NOMO-1 treated with dmso at 0.1 percent for 144 hours (cell line): ENCODE measurements at regions not wholly inside any gene's neighbourhood (a gene's known extent, or its start where the extent isn't known, plus 50 kb on each side); places are given as distances from the start of the nearest gene placed in this dataset.

Source experiments
- DNase-seq: peaks from one replicate; lab custom pipeline; 2025; ENCODE audit not compliant: unreplicated experiment; lab: John Stamatoyannopoulos, UW

DNA sequence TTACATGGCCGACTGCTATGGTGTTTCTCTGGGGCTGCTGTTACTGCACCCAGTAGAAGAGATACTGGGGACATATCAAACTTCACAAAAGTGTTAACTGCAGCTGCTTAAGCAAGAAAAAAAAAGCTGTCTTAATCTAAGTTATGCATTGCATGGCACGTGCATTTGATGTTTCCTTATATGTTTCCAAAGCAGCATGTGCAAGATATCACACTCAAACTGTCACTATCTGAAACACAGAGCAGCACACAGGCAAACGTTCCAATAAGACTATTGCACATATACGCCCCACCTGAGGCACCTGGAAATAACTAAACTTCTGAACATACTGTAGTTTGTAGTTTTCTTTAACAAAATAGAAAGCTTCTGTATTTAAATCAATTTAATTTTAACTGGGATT, 671.4 kb upstream of the ADGRL2 start:
- DNase-seq = no peak

DNA sequence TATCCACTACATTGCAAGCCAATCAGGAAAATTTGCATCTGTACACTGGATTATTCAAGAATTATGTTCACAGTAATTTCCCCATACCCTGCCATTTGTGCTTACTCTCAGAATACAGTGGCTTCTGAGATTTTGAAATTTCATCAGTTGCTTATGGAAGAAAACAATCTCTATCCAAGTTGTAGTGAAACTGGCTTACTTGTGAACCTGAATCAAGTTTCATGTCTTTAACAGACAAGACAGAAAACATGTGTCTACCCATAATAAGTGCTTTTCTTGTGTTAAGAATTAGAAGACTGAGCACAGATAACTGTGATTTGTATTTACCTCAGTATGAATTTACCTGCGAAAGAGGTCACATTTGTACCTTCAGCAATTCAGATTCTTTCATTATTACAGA, 672.7 kb upstream of the ADGRL2 start:
- no peak for DNase-seq

DNA sequence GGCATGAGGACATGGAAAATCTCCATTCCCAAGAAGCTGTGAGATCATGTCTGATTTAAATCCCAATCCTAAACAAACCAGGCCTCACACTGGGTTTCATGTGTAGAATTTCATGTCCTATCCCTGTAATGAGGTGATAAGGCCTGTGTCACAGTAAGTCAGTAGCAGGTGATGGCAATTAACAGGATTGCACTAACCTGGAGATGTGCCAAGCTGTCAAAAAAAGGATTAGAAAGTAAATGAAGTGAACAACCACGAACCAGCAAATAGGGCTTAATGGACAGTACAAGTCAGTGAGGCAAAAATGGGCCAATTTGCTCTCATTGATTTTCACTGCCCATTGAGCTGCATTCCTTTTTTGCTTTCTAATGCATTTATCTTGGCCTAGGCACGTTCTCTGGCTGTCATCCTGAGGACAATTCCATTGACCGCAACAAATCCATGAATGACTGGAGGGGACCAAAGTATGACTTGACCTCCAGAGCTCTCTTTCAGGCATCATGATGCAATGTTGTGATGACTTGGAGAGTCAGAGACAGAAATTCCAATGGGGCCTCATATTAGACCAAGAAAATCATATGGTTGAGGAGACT, 673.6 kb upstream of the ADGRL2 start:
- no peak for DNase-seq

DNA sequence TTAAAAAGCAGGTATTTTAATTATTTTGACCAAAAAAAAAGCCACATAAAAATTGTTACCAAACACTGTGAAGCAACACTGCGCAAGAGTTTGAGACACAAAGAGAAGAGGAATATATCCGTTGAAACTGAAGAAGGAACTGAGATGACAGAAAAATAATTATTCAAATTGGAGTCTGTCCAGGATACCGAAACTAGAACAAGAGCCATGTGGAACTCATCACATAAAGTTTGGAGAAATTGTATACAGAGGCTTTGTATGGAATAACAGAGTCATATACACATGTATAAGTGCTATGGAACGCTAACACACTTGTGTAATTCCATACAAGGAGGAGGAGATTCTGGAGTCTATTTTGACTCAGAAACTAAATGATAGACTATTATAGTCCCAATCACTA, 675.1 kb upstream of the ADGRL2 start:
- DNase-seq = peak; percentile 47

DNA sequence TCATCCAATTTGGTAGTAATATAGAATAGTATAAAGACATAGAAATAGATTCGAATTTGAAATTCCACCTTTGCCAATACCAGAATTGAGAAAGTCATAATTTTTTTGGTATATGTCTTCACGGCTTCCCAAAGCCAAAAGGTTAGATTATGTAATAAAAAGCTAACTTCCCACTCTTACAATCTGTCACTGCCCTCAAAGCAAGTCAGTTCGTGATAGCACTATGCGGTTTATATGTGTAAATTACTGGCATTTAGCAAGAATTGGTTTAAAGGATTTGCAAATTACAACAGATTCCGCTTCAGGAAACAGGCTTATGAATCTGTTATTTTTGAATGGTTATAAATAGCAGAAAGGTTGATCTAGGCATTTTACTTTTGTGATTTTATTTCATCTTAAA, 679.4 kb upstream of the ADGRL2 start:
- peak; percentile 81 for DNase-seq

DNA sequence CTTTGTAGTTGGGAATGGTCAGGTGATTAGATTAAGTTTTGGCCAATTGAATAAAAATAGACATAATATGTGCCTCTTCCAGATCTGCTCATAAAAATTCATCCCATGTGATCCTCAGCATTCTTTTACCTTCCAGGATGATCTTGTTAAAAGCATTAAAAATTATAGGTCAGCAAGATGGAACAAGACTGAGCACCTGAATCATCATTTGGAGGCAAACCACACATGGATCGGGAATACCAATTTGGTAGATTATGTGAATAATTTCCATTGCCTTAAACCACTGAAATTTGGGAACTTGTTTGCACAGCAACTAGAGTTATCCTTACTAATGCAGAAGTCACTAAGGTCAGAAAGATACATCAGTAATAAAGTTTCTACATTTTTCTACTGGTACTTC, 681.4 kb upstream of the ADGRL2 start:
- no peak for DNase-seq

DNA sequence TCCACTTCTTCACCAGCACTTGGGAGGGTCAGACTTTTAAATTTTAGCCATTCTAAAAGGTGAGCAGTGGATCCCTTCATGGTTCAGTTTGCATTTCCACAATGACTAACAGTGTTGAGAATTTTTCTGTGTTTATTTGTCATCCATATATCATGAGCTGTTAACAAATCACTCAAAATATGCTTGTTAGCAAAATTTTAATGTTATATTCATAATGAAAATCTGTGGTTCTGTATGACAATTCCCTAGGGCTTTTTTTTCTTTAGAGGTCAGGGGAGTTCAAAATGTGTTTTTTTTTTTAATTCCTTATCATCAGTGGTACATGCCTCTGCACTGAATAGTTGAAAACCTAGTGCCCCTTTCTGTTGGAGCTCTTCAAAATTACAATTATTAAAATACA, 682.2 kb upstream of the ADGRL2 start:
- DNase-seq = no peak

DNA sequence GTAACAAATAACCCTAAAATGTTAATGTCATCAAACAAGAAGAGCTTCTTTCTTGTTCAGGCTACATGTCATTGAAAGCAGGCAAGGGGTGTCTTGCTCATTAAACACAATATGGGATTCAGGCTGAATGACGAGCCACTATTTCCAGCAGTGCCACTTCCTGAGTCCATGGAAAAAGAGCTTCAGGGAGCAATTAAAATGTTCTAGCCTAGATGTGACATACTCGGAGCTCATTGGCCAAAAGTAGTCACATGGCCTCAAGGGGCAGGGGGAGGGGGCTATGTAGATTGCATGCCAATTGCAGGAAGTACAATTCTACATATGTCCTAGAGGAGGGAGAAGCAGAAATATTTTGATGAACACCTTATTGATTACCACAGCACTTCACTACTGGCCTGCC, 685.3 kb upstream of the ADGRL2 start:
- no peak for DNase-seq

DNA sequence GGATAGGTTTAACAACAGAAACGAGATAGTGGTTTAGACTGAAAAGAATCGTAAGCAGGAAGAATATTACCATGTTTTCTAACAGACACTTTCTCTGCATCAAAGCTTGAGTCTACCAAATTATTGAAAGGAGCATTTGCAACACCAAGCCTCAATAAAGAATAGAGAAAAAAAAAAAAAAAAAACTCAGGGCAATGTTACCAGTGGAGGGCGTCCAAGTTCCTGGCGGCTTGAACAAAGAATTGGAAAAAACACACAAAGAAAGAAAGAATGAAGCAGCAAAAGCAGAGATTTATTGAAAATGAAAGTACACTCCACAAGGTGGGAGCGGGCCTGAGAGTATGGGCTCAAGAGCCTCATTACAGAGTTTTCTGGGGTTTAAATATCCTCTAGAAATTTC, 686.5 kb upstream of the ADGRL2 start:
- no peak for DNase-seq

DNA sequence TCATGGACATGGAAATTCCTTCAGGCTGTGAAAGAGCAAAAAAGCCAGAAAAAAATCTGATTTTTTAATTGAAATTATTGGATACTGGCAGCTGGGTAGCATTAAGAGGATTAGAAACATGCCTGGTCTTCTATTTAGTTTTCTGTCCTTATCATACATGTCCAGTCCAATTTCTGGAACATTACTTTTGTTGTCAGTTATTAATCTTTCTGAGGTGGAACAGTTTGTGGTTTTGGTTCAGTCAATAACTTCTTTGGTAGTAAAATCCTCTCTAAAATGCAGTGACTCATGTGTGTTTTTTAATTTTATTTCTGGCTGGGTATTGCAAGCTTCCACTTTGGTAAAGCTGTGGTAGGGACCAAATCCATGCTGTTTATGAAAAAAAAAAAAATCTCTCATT, 687.0 kb upstream of the ADGRL2 start:
- DNase-seq = peak; percentile 41

DNA sequence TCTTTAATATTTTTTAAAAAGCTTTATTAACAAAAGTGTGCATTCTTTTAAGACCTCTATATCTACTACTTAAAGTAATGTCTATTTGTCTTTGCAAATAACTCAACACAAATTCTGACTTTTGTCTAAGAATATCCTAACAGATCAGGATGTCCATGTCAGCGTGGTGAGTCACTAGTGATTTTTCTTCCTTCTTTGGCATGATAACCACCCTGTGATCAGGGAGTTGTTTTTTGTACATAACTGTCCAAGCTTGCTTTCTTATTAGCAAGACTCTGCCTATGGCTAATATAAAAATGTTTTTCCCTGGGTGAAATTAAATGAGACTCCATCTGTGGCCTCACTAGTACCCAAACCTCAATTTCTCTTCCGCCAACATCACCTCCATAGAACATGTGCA, 688.9 kb upstream of the ADGRL2 start:
- no peak for DNase-seq

DNA sequence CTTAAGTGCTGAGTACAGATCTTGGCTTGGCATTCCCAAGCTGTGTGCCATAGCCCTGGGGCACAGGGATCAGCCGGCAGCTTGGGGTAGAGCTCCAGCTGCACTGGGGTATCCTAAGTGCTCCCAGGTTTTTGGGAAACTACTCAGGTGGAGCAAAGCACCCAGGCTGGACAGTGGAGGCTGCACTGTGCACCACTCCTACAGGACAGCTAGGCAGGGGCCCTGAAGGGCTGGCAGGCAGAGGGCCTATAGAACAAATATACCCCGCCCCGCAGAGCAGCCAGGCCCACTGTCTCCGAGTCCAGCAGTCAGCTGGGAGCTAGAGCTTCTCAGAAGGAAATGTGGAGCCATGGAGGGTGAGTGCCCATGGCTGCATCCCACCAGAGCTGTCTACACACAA, 691.7 kb upstream of the ADGRL2 start:
- DNase-seq = no peak

DNA sequence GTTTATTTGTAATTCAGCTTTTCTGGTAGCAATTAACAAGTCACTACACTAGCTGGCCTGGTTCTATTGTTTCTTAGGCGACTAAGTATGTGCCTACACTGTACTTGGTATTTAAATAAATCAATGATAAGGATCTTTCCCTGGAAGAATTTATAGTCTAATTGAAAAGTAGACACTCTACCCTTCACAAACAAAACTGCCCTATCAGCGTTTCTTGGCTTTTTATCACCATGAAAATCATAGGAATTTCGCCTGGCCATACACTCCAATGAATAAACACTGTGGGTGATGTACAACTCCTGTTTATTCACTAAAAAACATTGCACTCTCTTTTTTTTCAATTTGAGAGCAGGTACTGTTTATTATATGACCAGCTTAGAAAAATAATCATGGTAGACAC, 702.9 kb upstream of the ADGRL2 start:
- no peak for DNase-seq

DNA sequence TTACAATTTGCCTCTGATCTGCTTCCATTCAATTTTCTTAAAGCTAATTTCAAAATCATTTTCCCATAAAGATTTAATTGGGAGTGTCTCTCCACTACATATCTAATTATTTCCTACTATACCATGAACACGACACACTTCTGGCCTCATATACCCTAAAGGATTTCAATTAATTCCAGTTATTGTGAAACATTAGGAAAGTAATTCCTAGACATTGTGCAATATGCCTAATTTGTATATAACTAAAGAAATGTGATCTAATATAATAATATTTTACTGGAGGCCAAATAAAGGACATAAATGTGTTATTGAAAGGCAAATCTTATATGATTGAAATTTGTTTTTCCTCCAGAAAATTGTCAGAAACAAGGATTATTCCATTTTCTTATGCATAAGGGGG, 727.2 kb upstream of the ADGRL2 start:
- no peak for DNase-seq

DNA sequence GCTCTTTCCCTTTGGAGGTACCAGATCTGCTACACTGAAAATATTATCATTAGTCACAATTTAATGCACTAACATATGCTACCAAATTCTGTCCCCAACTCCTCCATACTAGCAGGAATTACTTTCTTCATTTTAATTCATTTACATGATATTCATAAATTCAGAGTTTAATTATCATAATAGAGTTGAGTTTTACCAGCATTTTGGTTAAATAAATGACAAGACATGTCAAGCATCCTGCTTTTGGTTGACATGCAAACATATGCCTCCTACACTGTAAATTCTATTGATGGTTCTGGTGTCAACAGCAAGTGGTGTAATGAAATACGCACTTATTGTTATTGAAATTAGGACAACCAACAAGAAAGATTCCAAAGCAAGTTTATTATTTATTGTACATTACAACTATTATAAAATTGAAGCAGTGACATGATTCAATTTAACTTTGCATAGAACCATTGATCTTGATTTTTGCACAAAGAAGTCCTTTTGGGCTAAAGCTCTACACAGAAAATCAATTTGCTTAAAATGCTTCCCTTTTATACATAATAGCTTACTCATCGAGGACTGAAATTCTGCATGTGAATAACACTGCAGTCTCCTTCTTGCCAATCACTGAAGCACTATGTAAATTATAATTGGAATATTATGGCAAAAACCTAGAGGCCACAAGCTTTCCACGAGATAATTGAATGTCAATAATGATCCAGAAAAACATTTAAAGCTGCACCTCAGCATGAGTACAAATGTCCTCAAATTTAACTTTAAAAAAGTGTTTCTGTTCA, 728.6 kb upstream of the ADGRL2 start:
- DNase-seq = no peak

DNA sequence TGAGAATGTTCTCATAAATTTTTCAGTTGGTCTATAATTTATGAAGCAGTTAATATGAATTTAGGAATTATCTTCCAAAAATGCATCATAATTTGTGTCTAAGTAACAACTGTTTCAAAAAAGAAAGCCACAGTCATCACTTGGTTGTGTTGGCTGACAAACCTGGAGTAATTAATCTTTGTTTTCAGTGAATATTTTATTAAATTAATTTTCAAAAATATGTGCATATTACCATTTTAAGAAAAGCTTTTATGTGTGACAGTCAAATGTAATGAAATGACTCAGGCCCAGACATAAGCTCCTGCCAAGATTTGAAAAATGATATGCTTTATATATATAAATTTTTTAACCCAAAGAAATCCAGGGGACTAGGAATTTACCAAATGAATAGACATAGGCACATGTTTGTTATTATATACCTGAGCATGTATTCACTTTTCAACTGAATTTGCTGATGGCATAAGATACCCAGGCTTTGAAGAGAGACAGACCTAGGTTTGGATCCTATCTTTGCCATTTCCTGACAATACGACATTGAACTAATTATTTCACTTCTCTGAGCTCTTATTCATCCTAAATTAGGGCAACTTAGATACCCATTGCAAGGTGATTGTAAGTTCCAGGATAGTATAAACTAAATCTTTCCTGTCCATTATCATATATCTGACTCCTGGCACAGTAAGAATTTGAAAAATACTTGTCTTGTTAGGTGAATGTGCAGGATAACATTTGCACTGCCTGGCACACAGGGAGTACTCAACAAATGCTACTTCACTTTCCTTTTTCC, 729.5 kb upstream of the ADGRL2 start:
- DNase-seq = no peak

DNA sequence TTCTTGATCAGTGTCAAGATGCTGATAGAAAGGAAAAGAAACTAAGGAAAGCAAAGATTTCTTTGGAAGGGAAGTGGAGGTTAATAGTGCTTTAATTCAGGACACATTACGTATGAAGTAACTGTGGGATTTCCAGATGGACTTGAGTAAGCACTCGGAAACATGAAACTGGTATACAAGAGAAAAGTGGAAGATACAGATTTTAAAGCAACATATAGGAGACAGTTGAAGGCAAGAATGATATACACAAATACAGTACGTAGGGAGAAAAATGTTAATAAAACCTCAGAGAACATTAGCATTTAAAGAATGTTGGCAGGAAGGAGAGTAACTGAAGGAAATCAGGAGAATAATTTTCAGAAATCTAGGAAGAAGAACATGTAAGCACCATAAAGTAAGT, 730.9 kb upstream of the ADGRL2 start:
- DNase-seq = no peak

DNA sequence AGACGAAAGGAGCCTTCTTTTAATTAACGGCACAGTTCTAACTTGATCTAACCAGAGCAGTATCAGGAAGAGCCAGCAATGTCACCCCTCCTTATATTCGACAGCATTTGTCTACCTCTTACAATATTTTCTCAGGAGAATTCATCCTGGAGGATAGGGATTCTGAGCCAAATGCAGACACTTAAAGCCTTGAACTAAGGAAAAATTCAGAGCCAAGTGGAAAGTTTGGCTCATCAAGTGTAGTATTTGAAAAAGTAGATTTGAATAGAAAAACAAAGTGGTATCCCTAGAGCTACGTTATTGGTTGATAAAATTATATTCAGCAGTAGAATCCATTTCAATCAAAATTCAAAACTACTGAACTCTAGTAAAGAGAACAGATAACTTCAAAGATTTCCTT, 732.0 kb upstream of the ADGRL2 start:
- DNase-seq = no peak

DNA sequence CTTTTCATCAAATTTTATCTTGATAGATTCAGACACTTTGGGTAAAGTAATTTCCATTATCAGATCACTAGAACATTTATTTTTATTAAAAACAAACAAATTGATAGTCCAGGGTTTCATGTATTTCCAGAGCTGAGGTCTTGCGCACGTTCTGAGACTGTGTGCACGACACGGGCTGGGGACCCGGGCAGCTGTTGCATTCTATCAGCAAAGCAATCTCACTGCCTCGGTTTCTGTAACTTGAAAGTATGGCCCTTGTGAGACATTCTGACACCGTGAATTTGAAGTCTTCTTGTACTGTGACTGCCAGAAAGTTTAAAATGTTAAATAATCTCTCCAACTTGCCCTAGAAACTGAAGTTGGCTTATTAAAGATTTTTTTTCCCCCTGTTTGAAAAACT, 746.9 kb upstream of the ADGRL2 start:
- DNase-seq = no peak

DNA sequence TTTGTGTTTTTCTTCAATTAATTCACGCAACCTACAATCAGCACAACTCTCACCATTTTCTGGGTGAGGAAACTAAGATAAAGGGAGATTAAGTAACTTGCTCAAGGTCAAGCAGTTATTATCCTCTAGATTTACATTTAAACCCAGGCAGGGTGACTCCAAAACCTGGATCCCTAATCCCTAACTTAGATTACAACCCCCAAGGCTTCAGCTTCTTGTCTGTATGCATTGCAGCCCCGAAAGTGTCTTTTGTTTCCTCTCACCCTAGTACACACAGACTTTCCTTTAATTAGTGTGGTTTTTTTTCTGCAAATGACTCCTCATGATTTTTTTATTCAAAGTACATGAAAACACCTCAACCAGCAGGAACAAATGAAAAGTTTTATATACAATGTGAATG, 748.6 kb upstream of the ADGRL2 start:
- DNase-seq = no peak

DNA sequence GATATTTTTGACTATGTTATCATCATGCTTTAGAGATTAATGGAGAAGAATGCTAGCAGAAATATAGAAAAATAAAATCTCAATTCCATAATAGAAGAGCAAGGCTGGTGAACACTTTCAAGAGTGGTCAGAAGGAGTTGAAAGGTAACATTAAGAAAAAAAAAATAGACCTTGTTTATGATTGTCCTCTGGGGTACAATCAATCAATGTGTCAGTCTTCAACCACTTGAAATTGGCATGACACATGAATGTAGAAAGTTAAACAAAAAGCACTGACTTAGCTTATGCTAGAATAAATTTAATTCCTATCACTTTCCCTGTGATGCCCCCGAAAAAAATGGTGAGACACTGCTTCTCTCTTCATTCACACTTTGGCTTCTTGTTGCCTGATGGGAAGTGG, 750.3 kb upstream of the ADGRL2 start:
- no peak for DNase-seq

DNA sequence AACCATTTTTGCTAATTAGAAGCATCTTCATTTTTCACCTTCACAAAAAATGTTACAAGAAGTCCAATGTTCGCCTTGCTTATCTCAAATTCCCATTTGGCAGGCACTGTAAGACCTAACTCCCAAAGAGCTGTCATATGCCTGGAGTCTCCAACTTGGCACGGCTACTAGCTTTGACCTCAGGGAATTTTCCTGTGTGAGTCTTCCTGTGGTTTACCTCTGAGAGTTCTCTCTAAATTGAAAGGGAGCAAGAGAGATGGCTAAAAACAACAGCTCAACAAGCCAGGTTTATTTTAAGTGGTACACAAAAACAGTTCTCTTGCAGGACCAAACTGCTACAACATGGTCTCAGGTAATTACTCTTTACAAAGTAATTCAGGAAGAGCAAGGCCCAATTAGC, 756.0 kb upstream of the ADGRL2 start:
- DNase-seq = no peak
